HEK293 (cell line): ENCODE measurements at regions not wholly inside any gene's neighbourhood (a gene's known extent, or its start where the extent isn't known, plus 50 kb on each side); places are given as distances from the start of the nearest gene placed in this dataset.

ENCODE experiments used
- CTCF ChIA-PET: fragments of 350-600 bp; formaldehyde crosslinking; extraction: SDS; loops from one replicate; lab custom pipeline; 2021; ENCODE audit warnings: antibody characterized with exemption; lab: Yijun Ruan, JAX
- POLR2A ChIA-PET: fragments of 300-600 bp; formaldehyde crosslinking; extraction: SDS; loops from one replicate; lab custom pipeline; 2020; ENCODE audit warnings: antibody characterized with exemption, inconsistent platforms; lab: Yijun Ruan, JAX
- H3K27ac ChIP-seq: fragments of 200-500 bp; sonication (Bioruptor generic); 2 replicates; pipeline ENCODE4 v1.5.1; 2014; ENCODE audit warnings: low read depth, low read length, control low read depth, inconsistent platforms; ENCODE audit errors: extremely low read depth
- H3K36me3 ChIP-seq, 2 experiments: fragments of 200-500 bp in 1 of 2; sonication (Bioruptor generic) in 1 of 2; 1 replicate in 1 of 2; 2 replicates in 1 of 2; pipeline ENCODE4 v1.5.1; 2014 to 2017; ENCODE audit warnings: inconsistent platforms in 2 of 2, low read length in 2 of 2; ENCODE audit not compliant: control insufficient read depth in 2 of 2, insufficient read depth in 1 of 2
- H3K4me1 ChIP-seq: fragments of 200-500 bp; sonication (Bioruptor generic); 2 replicates; pipeline ENCODE4 v1.5.1; 2014; ENCODE audit warnings: mild to moderate bottlenecking, low read length, inconsistent platforms; ENCODE audit not compliant: control insufficient read depth, insufficient read depth
- H3K4me3 ChIP-seq: 2 replicates; pipeline ENCODE4 v1.5.1; 2011; ENCODE audit warnings: low read depth, mild to moderate bottlenecking, control low read depth, low read length, moderate library complexity
- H3K9me3 ChIP-seq: fragments of 200-500 bp; sonication (Bioruptor generic); 2 replicates; pipeline ENCODE4 v1.5.1; 2014; ENCODE audit warnings: low read depth, low read length, inconsistent platforms; ENCODE audit not compliant: control insufficient read depth, insufficient read depth
- BCL11A ChIP-seq: fragments of 450-650 bp; formaldehyde crosslinking; IDR thresholded peaks from 2 replicates; pipeline ENCODE4 v1.5.1; 2016; ENCODE audit warnings: low read depth, missing biosample characterization, missing genetic modification characterization
- ELK4 ChIP-seq: IDR thresholded peaks from 2 replicates; pipeline ENCODE4 v1.6.1; 2011; ENCODE audit warnings: mild to moderate bottlenecking, low read depth, low read length, borderline replicate concordance
- FEZF1 ChIP-seq: fragments of 450-650 bp; formaldehyde crosslinking; IDR thresholded peaks from 2 replicates; pipeline ENCODE4 v1.5.1; 2016; ENCODE audit warnings: missing biosample characterization, missing genetic modification characterization
- GLIS1 ChIP-seq: fragments of 450-650 bp; formaldehyde crosslinking; IDR thresholded peaks from 2 replicates; pipeline ENCODE4 v1.5.1; 2016; ENCODE audit warnings: missing biosample characterization, missing genetic modification characterization
- HIC1 ChIP-seq: fragments of 450-650 bp; formaldehyde crosslinking; IDR thresholded peaks from 2 replicates; pipeline ENCODE4 v1.5.1; 2016; ENCODE audit warnings: missing biosample characterization, missing genetic modification characterization
- KLF10 ChIP-seq: fragments of 450-650 bp; IDR thresholded peaks from 2 replicates; pipeline ENCODE4 v1.5.1; 2018; ENCODE audit warnings: missing biosample characterization, mild to moderate bottlenecking, missing genetic modification characterization
- PRDM4 ChIP-seq: fragments of 450-650 bp; formaldehyde crosslinking; IDR thresholded peaks from 2 replicates; pipeline ENCODE4 v1.5.1; 2017; ENCODE audit warnings: missing biosample characterization, missing genetic modification characterization
- SP7 ChIP-seq: fragments of 450-650 bp; formaldehyde crosslinking; IDR thresholded peaks from 2 replicates; pipeline ENCODE4 v1.5.1; 2016; ENCODE audit warnings: missing biosample characterization, missing genetic modification characterization
- ZBTB1 ChIP-seq: fragments of 450-650 bp; formaldehyde crosslinking; IDR thresholded peaks from 2 replicates; pipeline ENCODE4 v1.5.1; 2016; ENCODE audit warnings: missing biosample characterization, missing genetic modification characterization
- ZBTB26 ChIP-seq: fragments of 450-650 bp; formaldehyde crosslinking; optimal IDR thresholded peaks from 2 replicates; pipeline ENCODE3; 2016; ENCODE audit warnings: missing biosample characterization, mild to moderate bottlenecking, missing genetic modification characterization
- ZFHX2 ChIP-seq: fragments of 450-650 bp; formaldehyde crosslinking; conservative IDR thresholded peaks from 2 replicates; pipeline ENCODE4 v1.5.1; 2016; ENCODE audit warnings: missing biosample characterization, missing genetic modification characterization
- ZNF146 ChIP-seq: fragments of 450-650 bp; formaldehyde crosslinking; IDR thresholded peaks from 2 replicates; pipeline ENCODE4 v1.5.1; 2016; ENCODE audit warnings: missing biosample characterization, missing genetic modification characterization
- ZNF202 ChIP-seq: fragments of 450-650 bp; formaldehyde crosslinking; IDR thresholded peaks from 2 replicates; pipeline ENCODE4 v1.5.1; 2016; ENCODE audit warnings: missing biosample characterization, missing genetic modification characterization, borderline replicate concordance
- ZNF302 ChIP-seq: fragments of 450-650 bp; formaldehyde crosslinking; IDR thresholded peaks from 2 replicates; pipeline ENCODE4 v1.5.1; 2016; ENCODE audit warnings: missing biosample characterization, missing genetic modification characterization, low read depth
- ZNF48 ChIP-seq: fragments of 450-650 bp; formaldehyde crosslinking; IDR thresholded peaks from 2 replicates; pipeline ENCODE4 v1.5.1; 2016; ENCODE audit warnings: missing biosample characterization, missing genetic modification characterization
- ZNF513 ChIP-seq: fragments of 450-650 bp; IDR thresholded peaks from 2 replicates; pipeline ENCODE4 v1.5.1; 2018; ENCODE audit warnings: missing biosample characterization, missing genetic modification characterization
- ZNF544 ChIP-seq: fragments of 450-650 bp; formaldehyde crosslinking; IDR thresholded peaks from 2 replicates; pipeline ENCODE4 v1.5.0; 2017; ENCODE audit warnings: missing biosample characterization, missing genetic modification characterization
- ZNF555 ChIP-seq: fragments of 450-650 bp; formaldehyde crosslinking; conservative IDR thresholded peaks from 2 replicates; pipeline ENCODE4 v1.5.1; 2017; ENCODE audit warnings: missing biosample characterization, mild to moderate bottlenecking, missing genetic modification characterization, inconsistent platforms
- ZNF560 ChIP-seq: fragments of 450-650 bp; formaldehyde crosslinking; IDR thresholded peaks from 2 replicates; pipeline ENCODE4 v1.5.1; 2017; ENCODE audit warnings: missing biosample characterization, missing genetic modification characterization, borderline replicate concordance
- ZNF561 ChIP-seq: fragments of 450-650 bp; IDR thresholded peaks from 2 replicates; pipeline ENCODE4 v1.5.1; 2018; ENCODE audit warnings: missing biosample characterization, missing genetic modification characterization, borderline replicate concordance
- ZNF670 ChIP-seq: fragments of 450-650 bp; formaldehyde crosslinking; IDR thresholded peaks from 2 replicates; pipeline ENCODE4 v1.5.1; 2016; ENCODE audit warnings: missing biosample characterization, missing genetic modification characterization, low read depth
- ZNF76 ChIP-seq: fragments of 450-650 bp; formaldehyde crosslinking; IDR thresholded peaks from 2 replicates; pipeline ENCODE4; 2016; ENCODE audit warnings: low read depth, missing biosample characterization, missing genetic modification characterization, borderline replicate concordance
- ZSCAN5A ChIP-seq: fragments of 450-650 bp; formaldehyde crosslinking; IDR thresholded peaks from 2 replicates; pipeline ENCODE4 v1.5.1; 2016; ENCODE audit warnings: missing biosample characterization, missing genetic modification characterization

- TF ChIP-seq PRDM4 (tag by site-specific recombination) = no peak
- TF ChIP-seq ZNF302 = no peak
- TF ChIP-seq ZNF146 (tag by site-specific recombination) = no peak
- TF ChIP-seq FEZF1 = no peak
- no peak for TF ChIP-seq ZNF48 (tag by site-specific recombination)
- TF ChIP-seq HIC1 (tag by site-specific recombination) = no peak
- no peak for TF ChIP-seq ZNF202
These were observed 213.9 kb upstream of the RBMS3 start (continued) for GRCh38 chr3:29067007-29067406.

GRCh38 chr3:29070959-29071634 lies 209.8 kb upstream of the RBMS3 start:
- no peak for TF ChIP-seq ZBTB26 (tag by site-specific recombination)
- TF ChIP-seq ELK4 = no peak
- TF ChIP-seq ZFHX2 = no peak
- TF ChIP-seq ZNF544 = no peak
- TF ChIP-seq GLIS1 (tag by site-specific recombination) = no peak
- TF ChIP-seq ZNF76 = no peak
- no peak for TF ChIP-seq ZNF561 (tag by site-specific recombination)
- TF ChIP-seq KLF10 (tag by site-specific recombination) = no peak
- no peak for TF ChIP-seq ZNF513
- no peak for TF ChIP-seq BCL11A (tag by site-specific recombination)
- no peak for TF ChIP-seq ZNF670 (tag by site-specific recombination)
- TF ChIP-seq SP7 = no peak
- TF ChIP-seq ZSCAN5A (tag by site-specific recombination) = no peak
- no peak for TF ChIP-seq ZBTB1 (tag by site-specific recombination)
- TF ChIP-seq ZNF555 (tag by site-specific recombination) = no peak
- TF ChIP-seq ZNF560 (tag by site-specific recombination) = no peak
- TF ChIP-seq, all 188 proteins: peak for 0
- Histone ChIP-seq H3K36me3 (no peaks in the 10 kb centered on the region), H3K9me3 (no peaks in the 10 kb centered on the region), H3K27ac (no peak overlapping the region), H3K4me1 (no peaks in the 10 kb centered on the region), H3K4me3 (no peak overlapping the region)
- CTCF ChIA-PET = no interaction called here
- POLR2A ChIA-PET = no interaction called here
